ENCODE measurements at regions not wholly inside any gene's neighbourhood (a gene's known extent, or its start where the extent isn't known, plus 50 kb on each side); places are given as distances from the start of the nearest gene placed in this dataset.

DNA sequence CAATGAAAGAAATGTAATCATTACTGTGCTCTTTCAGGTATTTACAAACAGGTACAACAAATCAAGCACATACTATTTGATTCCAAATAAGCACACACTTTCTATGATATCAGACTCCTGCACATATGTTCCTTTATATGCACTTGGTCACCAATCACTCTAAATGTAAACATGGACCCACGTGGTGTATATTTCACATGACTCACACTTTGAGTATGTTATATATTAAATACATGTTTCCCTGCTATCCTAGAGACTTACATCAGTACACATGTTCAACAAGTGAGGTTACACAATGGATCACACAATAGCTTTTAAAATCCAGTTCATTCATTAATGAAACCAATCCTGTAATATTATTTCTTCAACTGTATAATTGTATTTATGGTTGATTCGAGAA is 683.5 kb downstream of the NR2F2 start:
- TF ChIP-seq, protein P1, sequence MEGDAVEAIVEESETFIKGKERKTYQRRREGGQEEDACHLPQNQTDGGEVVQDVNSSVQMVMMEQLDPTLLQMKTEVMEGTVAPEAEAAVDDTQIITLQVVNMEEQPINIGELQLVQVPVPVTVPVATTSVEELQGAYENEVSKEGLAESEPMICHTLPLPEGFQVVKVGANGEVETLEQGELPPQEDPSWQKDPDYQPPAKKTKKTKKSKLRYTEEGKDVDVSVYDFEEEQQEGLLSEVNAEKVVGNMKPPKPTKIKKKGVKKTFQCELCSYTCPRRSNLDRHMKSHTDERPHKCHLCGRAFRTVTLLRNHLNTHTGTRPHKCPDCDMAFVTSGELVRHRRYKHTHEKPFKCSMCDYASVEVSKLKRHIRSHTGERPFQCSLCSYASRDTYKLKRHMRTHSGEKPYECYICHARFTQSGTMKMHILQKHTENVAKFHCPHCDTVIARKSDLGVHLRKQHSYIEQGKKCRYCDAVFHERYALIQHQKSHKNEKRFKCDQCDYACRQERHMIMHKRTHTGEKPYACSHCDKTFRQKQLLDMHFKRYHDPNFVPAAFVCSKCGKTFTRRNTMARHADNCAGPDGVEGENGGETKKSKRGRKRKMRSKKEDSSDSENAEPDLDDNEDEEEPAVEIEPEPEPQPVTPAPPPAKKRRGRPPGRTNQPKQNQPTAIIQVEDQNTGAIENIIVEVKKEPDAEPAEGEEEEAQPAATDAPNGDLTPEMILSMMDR (optimal IDR thresholded peaks at IDR 0.05 in 1 of 3, IDR thresholded peaks at IDR 0.05 in 1 of 3, conservative IDR thresholded peaks at IDR 0.05 in 1 of 3; ENCODE audit: extremely low read depth in 1 of 3, insufficient read depth in 2 of 3, low read length in 3 of 3) = no peak
- TF ChIP-seq EZH2 (IDR thresholded peaks at IDR 0.05; ENCODE audit: low read length) = no peak
